Fibroblast of the aortic adventitia (primary cell): ENCODE measurements at regions not wholly inside any gene's neighbourhood (a gene's known extent, or its start where the extent isn't known, plus 50 kb on each side); places are given as distances from the start of the nearest gene placed in this dataset.

ENCODE experiments used
- DNase-seq: peaks from one replicate; pipeline ENCODE4 v3.0.0-alpha.2; 2010; ENCODE audit warnings: low read depth
- H3K4me3 ChIP-seq: 2 replicates; pipeline ENCODE4 v1.5.1; 2011; ENCODE audit warnings: low read depth, mild to moderate bottlenecking, control low read depth, low read length, moderate library complexity
- TF ChIP-seq, protein P1 (sequence below): IDR thresholded peaks from 2 replicates; pipeline ENCODE4 v1.5.1; 2011; ENCODE audit warnings: mild to moderate bottlenecking, low read length, control low read depth, inconsistent platforms; ENCODE audit not compliant: insufficient read depth

DNA sequence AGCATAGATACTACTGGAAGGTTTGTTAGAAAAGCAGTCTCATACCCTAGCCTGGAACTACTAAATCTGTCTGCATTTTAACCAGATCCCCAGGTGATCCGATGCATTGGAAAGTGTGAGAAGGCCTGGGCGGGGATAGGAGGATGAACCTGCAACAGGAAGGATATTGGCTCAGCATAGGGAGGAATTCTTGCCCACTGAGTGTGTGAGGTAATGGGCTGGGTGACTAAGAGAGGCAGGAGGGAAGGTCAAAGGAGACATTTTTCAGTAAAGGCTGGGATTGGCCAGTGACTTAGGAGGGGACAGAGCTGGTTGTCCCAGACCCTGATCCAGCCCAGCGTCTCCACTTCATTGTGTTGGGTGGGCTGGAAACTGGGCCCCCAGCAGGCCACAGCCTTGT is 191.0 kb upstream of the LRFN2 start:
- TF ChIP-seq, protein P1, sequence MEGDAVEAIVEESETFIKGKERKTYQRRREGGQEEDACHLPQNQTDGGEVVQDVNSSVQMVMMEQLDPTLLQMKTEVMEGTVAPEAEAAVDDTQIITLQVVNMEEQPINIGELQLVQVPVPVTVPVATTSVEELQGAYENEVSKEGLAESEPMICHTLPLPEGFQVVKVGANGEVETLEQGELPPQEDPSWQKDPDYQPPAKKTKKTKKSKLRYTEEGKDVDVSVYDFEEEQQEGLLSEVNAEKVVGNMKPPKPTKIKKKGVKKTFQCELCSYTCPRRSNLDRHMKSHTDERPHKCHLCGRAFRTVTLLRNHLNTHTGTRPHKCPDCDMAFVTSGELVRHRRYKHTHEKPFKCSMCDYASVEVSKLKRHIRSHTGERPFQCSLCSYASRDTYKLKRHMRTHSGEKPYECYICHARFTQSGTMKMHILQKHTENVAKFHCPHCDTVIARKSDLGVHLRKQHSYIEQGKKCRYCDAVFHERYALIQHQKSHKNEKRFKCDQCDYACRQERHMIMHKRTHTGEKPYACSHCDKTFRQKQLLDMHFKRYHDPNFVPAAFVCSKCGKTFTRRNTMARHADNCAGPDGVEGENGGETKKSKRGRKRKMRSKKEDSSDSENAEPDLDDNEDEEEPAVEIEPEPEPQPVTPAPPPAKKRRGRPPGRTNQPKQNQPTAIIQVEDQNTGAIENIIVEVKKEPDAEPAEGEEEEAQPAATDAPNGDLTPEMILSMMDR, result no peak
- H3K4me3 ChIP-seq, result no peak overlapping the region
- DNase-seq, result no peak

DNA sequence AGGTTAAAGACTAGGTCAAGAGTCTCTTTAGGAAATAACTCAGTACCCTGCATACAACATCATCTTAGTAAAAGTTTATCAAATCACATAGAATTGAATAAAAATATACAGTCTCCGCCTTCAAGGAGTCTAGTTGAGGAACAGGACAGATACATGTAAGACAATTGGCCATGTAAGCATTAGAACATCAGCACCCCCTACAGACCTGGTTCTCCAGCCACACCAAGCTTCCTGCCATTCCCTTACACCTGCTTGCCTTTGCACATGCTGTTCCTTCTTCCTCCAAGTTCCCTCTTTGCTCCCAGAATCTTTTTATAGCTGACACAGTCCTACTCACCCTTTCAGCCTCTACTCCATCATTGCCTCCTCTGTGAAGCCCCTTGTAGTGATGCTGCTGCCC is 187.8 kb upstream of the LRFN2 start:
- TF ChIP-seq, protein P1, result no peak
- no peak for DNase-seq

DNA sequence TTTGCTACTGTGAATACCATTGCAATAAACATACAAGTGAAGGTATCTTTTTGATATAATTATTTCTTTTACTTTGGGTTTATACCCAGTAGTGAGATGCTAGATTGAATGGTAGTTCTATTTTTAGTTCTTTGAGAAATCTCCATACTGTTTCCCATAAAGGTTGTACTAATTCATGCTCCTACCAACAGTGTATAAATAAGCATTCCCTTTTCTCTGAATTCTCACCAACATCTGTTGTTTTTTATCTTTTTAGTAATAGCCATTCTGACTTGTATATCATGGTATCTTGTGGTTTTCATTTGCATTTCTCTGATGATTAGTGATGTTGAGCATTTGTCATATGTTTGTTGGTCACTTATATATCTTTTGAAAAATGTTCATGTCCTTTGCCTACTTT is 183.6 kb upstream of the LRFN2 start:
- H3K4me3 ChIP-seq, result no peak overlapping the region
- DNase-seq, result no peak
- TF ChIP-seq, protein P1, result no peak

More for the DNA sequence above, 187.8 kb upstream of the LRFN2 start:
- H3K4me3 ChIP-seq, result no peak overlapping the region

DNA sequence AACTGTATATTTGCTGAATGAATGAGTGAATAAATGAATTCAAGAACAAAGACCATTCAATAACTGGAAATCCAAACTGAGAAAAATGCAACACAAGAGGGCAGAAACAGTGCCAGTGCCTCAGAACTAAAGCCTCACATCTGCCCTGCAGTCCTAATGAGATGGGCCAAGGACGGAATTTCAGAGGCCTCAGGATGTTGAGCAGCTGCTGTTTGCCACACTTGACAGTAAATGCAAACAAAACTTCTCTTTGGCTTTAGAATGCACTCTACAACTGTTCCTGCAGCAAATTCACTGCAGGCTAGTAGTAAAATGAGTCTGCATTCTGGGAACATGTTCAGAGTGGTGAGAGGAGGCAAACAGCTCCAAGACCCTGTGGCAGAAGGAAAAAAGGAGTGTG is 177.6 kb upstream of the LRFN2 start:
- TF ChIP-seq, protein P1, result no peak
- DNase-seq, result no peak
- H3K4me3 ChIP-seq, result no peak overlapping the region

DNA sequence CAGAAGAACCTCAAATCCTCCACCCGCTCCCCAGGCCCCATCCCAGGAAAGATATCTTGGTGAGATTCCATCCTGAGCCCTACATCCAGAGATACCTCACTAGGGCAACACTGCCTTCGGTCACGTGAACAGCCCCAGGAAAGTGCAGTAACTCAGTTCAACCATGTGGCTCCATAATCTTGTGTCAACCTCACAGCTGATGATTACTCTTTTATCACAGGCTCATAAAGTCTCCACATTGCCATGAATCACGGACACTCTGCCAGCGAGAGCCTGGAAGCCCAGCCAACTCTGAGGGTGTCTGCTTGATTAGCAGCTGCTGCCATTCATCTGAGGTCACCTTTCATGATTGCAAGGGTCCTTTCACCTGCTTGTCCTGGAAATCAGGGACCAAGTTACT is 175.8 kb upstream of the LRFN2 start:
- no peak overlapping the region for H3K4me3 ChIP-seq
- TF ChIP-seq, protein P1, result no peak
- no peak for DNase-seq

DNA sequence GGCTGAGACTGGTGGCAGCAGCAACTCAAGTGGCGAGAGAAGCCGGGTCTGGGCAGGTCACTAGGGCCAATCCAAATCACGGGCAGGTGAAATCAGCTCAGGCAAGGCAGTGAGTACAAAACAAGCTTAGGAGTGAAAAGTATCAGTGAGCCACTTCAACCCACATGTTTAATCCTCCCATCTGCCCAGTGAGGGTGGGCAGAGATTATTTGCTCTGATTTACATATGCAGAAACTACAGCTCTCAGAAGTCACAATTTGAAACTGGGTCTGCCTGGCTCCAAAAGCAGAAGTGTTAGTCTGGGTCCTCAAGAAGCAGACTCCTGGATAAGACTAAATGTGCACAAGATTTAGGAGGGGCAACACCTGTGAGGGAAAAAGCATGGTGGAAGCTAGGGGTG is 173.7 kb upstream of the LRFN2 start:
- no peak overlapping the region for H3K4me3 ChIP-seq
- no peak for DNase-seq
- TF ChIP-seq, protein P1, result no peak

DNA sequence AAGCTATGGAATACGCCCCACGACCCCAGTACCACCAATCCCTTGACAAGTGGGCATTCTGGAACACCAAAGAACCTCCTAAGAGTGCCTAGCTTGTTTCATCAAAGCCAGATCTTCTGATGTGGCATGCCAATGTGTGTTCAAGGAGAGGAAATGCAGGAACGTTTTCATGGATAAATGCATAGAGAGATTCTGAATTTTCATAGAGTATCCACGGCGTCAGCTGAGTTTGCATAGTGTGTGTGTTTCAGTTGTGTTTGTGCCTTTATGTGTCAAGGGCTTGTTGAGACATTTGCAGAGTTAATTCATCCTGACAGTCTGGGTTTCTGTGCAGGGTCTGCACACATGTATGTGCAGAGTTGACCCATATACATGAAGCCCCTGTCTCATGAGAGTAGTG is 172.7 kb upstream of the LRFN2 start:
- TF ChIP-seq, protein P1, result no peak
- DNase-seq, result no peak
- no peak overlapping the region for H3K4me3 ChIP-seq
